K562 (cell line): ENCODE measurements at regions not wholly inside any gene's neighbourhood (a gene's known extent, or its start where the extent isn't known, plus 50 kb on each side); places are given as distances from the start of the nearest gene placed in this dataset.

Experiments used
- ATAC-seq: fragments of 200-7000 bp; cut with Tn5 transposase; 3 replicates; pipeline ENCODE4 v1.9.1; 2020; ENCODE audit warnings: moderate library complexity
- BruUV-seq: library from RNA; stranded (reverse); fragments of 400-500 nt; replicated peaks from 2 replicates; lab custom pipeline; 2021; lab: Mats Ljungman, UMichigan
- CTCF ChIA-PET: fragments of 300-600 bp; formaldehyde crosslinking; extraction: SDS; loops from one replicate; lab custom pipeline; 2021; ENCODE audit warnings: low intra/inter-chr PET ratio; lab: Yijun Ruan, JAX
- POLR2A ChIA-PET: fragments of 300-600, 350-650 bp; sonication (Branson Sonifier 250); formaldehyde crosslinking; extraction: SDS; loops from one replicate; lab custom pipeline; 2021; ENCODE audit warnings: antibody characterized with exemption, inconsistent platforms; lab: Yijun Ruan, JAX
- DNase-seq, 4 experiments: peaks; one replicate each; pipeline versions ENCODE4 v3.0.0 to v3.0.0-alpha.2; 2011 to 2018; ENCODE audit warnings: low spot score in 3 of 4, mixed read lengths in 3 of 4; ENCODE audit errors: extremely low read depth in 1 of 4
- FAIRE-seq: peaks from 2 replicates; lab custom pipeline; 2011; peaks lifted over from hg19 to GRCh38; lab: Jason Lieb, UNC
- H2AFZ ChIP-seq: 2 replicates; pipeline ENCODE4 v1.6.0; 2011; ENCODE audit warnings: low read depth, low read length, control low read depth, inconsistent platforms
- H3K27ac ChIP-seq: fragments of 200-600 bp; 3 replicates; pipeline ENCODE4 v1.8.0; 2011; ENCODE audit warnings: low read depth, mild to moderate bottlenecking, control low read depth, inconsistent platforms, low read length, moderate library complexity, mixed read lengths; ENCODE audit errors: extremely low read depth
- H3K27me3 ChIP-seq, 2 experiments: fragments of 300-600 bp in 1 of 2; 2 replicates in 1 of 2; 3 replicates in 1 of 2; pipeline versions ENCODE4 v1.6.0 to v1.8.0; 2011; ENCODE audit warnings: inconsistent platforms in 2 of 2, low read length in 2 of 2, mild to moderate bottlenecking in 1 of 2, mixed read lengths in 1 of 2, moderate library complexity in 1 of 2; ENCODE audit not compliant: control insufficient read depth in 2 of 2, insufficient read depth in 2 of 2
- H3K36me3 ChIP-seq: fragments of 300-600 bp; 3 replicates; pipeline ENCODE4 v1.8.0; 2011; ENCODE audit warnings: mild to moderate bottlenecking, low read length, inconsistent platforms; ENCODE audit not compliant: control insufficient read depth, insufficient read depth
- H3K4me1 ChIP-seq, 2 experiments: fragments of 200-600 bp in 1 of 2; replicated peaks in 1 of 2; 2 replicates in 1 of 2; 3 replicates in 1 of 2; pipeline versions ENCODE4 v1.5.1 to v1.8.0; 2011; ENCODE audit warnings: inconsistent platforms in 2 of 2, low read length in 2 of 2, mild to moderate bottlenecking in 1 of 2, mixed read lengths in 1 of 2, moderate library complexity in 1 of 2; ENCODE audit not compliant: control insufficient read depth in 2 of 2, insufficient read depth in 2 of 2
- H3K4me2 ChIP-seq: 2 replicates; pipeline ENCODE4 v1.6.1; 2011; ENCODE audit warnings: low read length, control low read depth, inconsistent platforms, mixed read lengths; ENCODE audit not compliant: insufficient read depth
- H3K4me3 ChIP-seq: fragments of 200-600 bp; sonication (generic), shearing (Covaris generic); 2 replicates; pipeline ENCODE4 v1.5.1; 2016; ENCODE audit warnings: control low read depth, inconsistent platforms
- H3K79me2 ChIP-seq: fragments of 200-600 bp; 3 replicates; pipeline ENCODE4 v1.8.0; 2011; ENCODE audit warnings: low read length, inconsistent platforms; ENCODE audit not compliant: control insufficient read depth, insufficient read depth
- H3K9ac ChIP-seq, 2 experiments: 2 replicates each; pipeline versions ENCODE4 v1.6.0 to v1.6.1; 2011; ENCODE audit warnings: low read depth in 2 of 2, low read length in 2 of 2, control low read depth in 1 of 2, inconsistent platforms in 1 of 2, mild to moderate bottlenecking in 1 of 2, mixed read lengths in 1 of 2; ENCODE audit not compliant: insufficient read depth in 1 of 2
- H3K9me1 ChIP-seq: one replicate; pipeline ENCODE4 v1.6.0; 2011; ENCODE audit warnings: inconsistent platforms, mild to moderate bottlenecking, low read length, moderate library complexity; ENCODE audit not compliant: control insufficient read depth, insufficient read depth
- H3K9me3 ChIP-seq: replicated peaks from 2 replicates; pipeline ENCODE4 v1.5.1; 2011; ENCODE audit warnings: low read depth, low read length, inconsistent platforms; ENCODE audit not compliant: control insufficient read depth, insufficient read depth
- H4K20me1 ChIP-seq: replicated peaks from 2 replicates; pipeline ENCODE4 v1.6.1; 2011; ENCODE audit warnings: low read length, inconsistent platforms, mixed read lengths; ENCODE audit not compliant: control insufficient read depth, insufficient read depth
- CBFA2T2 ChIP-seq: fragments of 450-650 bp; conservative IDR thresholded peaks from 2 replicates; pipeline ENCODE4 v1.6.1; 2017; ENCODE audit warnings: mild to moderate bottlenecking
- CBFA2T3 ChIP-seq: fragments of 450-650 bp; IDR thresholded peaks from 2 replicates; pipeline ENCODE4 v1.6.1; 2017
- CBX8 ChIP-seq: fragments of 200-600 bp; sonication (generic); IDR thresholded peaks from 2 replicates; pipeline ENCODE4 v1.6.1; 2012; ENCODE audit warnings: borderline replicate concordance, mixed run types, low read depth, mild to moderate bottlenecking, moderate library complexity, mixed read lengths, low read length, control low read depth, inconsistent platforms; ENCODE audit not compliant: poor library complexity, severe bottlenecking; ENCODE audit errors: extremely low read depth
- GABPB1 ChIP-seq: sonication (generic); formaldehyde crosslinking; IDR thresholded peaks from 2 replicates; pipeline ENCODE4 v1.8.0; 2022; ENCODE audit warnings: mild to moderate bottlenecking, missing genetic modification reagents
- KDM1A ChIP-seq, 2 experiments: fragments of 450-650 bp; IDR thresholded peaks; 2 replicates each; pipeline ENCODE4 v1.6.1; 2016; ENCODE audit warnings: mild to moderate bottlenecking in 2 of 2
- MCM5 ChIP-seq: fragments of 450-650 bp; IDR thresholded peaks from 2 replicates; pipeline ENCODE4 v1.6.1; 2016; ENCODE audit warnings: low read depth
- MEIS2 ChIP-seq: fragments of 450-650 bp; IDR thresholded peaks from 2 replicates; pipeline ENCODE4 v1.6.1; 2014; ENCODE audit warnings: mild to moderate bottlenecking; ENCODE audit not compliant: partially characterized antibody
- MITF ChIP-seq: IDR thresholded peaks from 2 replicates; pipeline ENCODE4 v1.6.1; 2014; ENCODE audit warnings: antibody characterized with exemption
- NR2C1 ChIP-seq, 2 experiments: fragments of 450-650 bp; IDR thresholded peaks; 2 replicates each; pipeline ENCODE4 v1.6.1; 2017; ENCODE audit warnings: mild to moderate bottlenecking in 2 of 2, antibody characterized with exemption in 1 of 2, inconsistent platforms in 1 of 2, missing compliant biosample characterization in 1 of 2, missing genetic modification characterization in 1 of 2
- NR2C2 ChIP-seq, 2 experiments: fragments of 200-800 bp in 1 of 2; sonication (Bioruptor generic) in 1 of 2; sonication (generic) in 1 of 2; formaldehyde crosslinking in 1 of 2; IDR thresholded peaks; 2 replicates each; pipeline versions ENCODE4 v1.6.1 to v1.8.0; 2016 to 2022; ENCODE audit warnings: mild to moderate bottlenecking in 1 of 2, missing compliant biosample characterization in 1 of 2, missing genetic modification characterization in 1 of 2, missing genetic modification reagents in 1 of 2
- RCOR1 ChIP-seq, 2 experiments: IDR thresholded peaks; 2 replicates each; pipeline ENCODE4 v1.6.1; 2012; ENCODE audit warnings: low read depth in 2 of 2, low read length in 2 of 2, borderline replicate concordance in 1 of 2, improper control_type of control experiment in 1 of 2
- SMARCE1 ChIP-seq: fragments of 450-650 bp; IDR thresholded peaks from 2 replicates; pipeline ENCODE4 v1.7.1; 2016; ENCODE audit warnings: mild to moderate bottlenecking
- TCF3 ChIP-seq: sonication (generic); formaldehyde crosslinking; IDR thresholded peaks from 2 replicates; pipeline ENCODE4 v1.4.0; 2020; ENCODE audit warnings: mild to moderate bottlenecking, missing genetic modification reagents
- ZNF3 ChIP-seq: fragments of 250-450 bp; sonication (Bioruptor Pico); IDR thresholded peaks from 2 replicates; pipeline ENCODE4 v1.5.0; 2021; ENCODE audit warnings: mild to moderate bottlenecking, moderate library complexity
- ZNF354B ChIP-seq: fragments of 250-450 bp; sonication (Bioruptor Pico); IDR thresholded peaks from 2 replicates; pipeline ENCODE4 v1.4.0; 2020
- WGBS: fragments of 100-300 bp; shearing (Covaris generic); methylation state at CpG from one replicate; pipeline ENCODE4 v1.1.6; 2016; ENCODE audit warnings: low coverage, mixed read lengths; ENCODE audit not compliant: insufficient coverage; ENCODE audit errors: missing lambda C conversion rate; 5-methylcytosine and 5-hydroxymethylcytosine counted together
- in situ Hi-C: fragments of 300-500 bp; cut with MboI; formaldehyde crosslinking; loops from 4 replicates; pipeline ENCODE4 v1.15.0; 2018; ENCODE audit warnings: inconsistent platforms, mixed read lengths
- intact Hi-C: fragments of 100-400 bp; cut with micrococcal nuclease; formaldehyde crosslinking; loops from 2 replicates; pipeline ENCODE4 v1.14.2; 2022
- TF ChIP-seq, protein P1 (sequence below), 2 experiments: IDR thresholded peaks in 1 of 2; conservative IDR thresholded peaks in 1 of 2; 2 replicates each; pipeline ENCODE4 v1.6.1; 2016; ENCODE audit warnings: low read depth in 2 of 2, mild to moderate bottlenecking in 1 of 2, missing compliant biosample characterization in 1 of 2, missing genetic modification characterization in 1 of 2, moderate library complexity in 1 of 2

DNA sequence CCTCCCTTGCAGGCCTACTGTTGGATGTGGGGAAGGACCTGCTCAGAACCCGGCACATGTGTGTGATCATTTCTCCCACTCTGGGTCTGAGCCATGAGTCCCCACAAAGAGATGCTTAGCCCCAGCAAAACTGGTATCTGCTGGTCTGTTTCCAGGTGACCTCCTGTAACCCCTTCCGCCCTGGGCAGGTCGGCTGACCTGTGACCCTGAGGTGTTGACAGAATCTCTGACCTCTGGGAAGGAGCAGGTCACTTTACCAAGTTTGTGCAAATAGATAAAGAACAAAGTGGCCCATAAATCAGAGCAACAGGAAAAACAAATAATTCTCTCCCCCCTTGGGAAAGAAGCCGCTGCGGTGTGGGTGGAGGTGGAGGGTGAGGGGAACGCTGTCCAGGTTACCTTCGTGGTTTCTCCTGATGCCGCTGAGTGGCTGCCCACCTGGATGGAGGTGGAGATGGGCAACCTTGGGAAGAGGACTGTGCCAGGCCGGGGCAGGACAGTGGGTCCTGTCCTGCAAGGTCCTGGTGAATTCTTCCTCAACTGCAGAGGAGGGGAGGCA is 174.0 kb upstream of the MYCN start:
- no peak overlapping the region for H3K4me2 ChIP-seq
- CTCF ChIA-PET: no interaction called here
- H3K4me1 ChIP-seq: peaks cover 0 to 2% of the 10 kb centered on the region in 2 experiments; a peak in 2 of 5 replicates
- H3K79me2 ChIP-seq: no peaks in the 10 kb centered on the region
- ATAC-seq: no peak; the same call in 2 of the 3 replicates
- H3K9me1 ChIP-seq: no peaks in the 10 kb centered on the region
- no peak overlapping the region for H3K27ac ChIP-seq
- DNase-seq: peak in 2 of 4 experiments; percentile 15 to 24
- H4K20me1 ChIP-seq: peaks cover 4% of the 10 kb centered on the region; the same call in 1 of the 2 replicates
- H3K9me3 ChIP-seq: no peaks in the 10 kb centered on the region
- H3K9ac ChIP-seq: no peak overlapping the region
- no peak overlapping the region for H2AFZ ChIP-seq
- H3K27me3 ChIP-seq: peaks cover 15 to 69% of the 10 kb centered on the region in 2 experiments; a peak in 4 of 5 replicates
- in situ Hi-C loops (no loop called here), intact Hi-C loops (no loop called here)
- H3K4me3 ChIP-seq: no peak overlapping the region
- TF ChIP-seq NR2C1 (IDR thresholded peaks at IDR 0.05) (peak; percentile 65), NR2C1 (tag; IDR thresholded peaks at IDR 0.05) (peak; percentile 91), RCOR1 (IDR thresholded peaks at IDR 0.05; ENCODE audit: borderline replicate concordance in 1 of 2, low read depth in 2 of 2, low read length in 2 of 2) (peak in 1 of 2 experiments; percentile 77; a peak in 1 of 4 replicates), TCF3 (CRISPR knock-in tag) (peak; percentile 40), ZNF3 (CRISPR knock-in tag) (no peak), GABPB1 (CRISPR knock-in tag) (no peak), SMARCE1 (no peak), KDM1A (IDR thresholded peaks at IDR 0.05) (peak; percentile 79 to 81), CBX8 (no peak), CBFA2T3 (peak; percentile 46; the same call in 1 of the 2 replicates), MCM5 (no peak), NR2C2 (CRISPR knock-in tag; IDR thresholded peaks at IDR 0.05) (no peak), NR2C2 (tag; IDR thresholded peaks at IDR 0.05) (peak; percentile 80), MEIS2 (peak; percentile 76), MITF (no peak), CBFA2T2 (0 out of 2 replicates have a peak, but pooled peaks have one; percentile 28), ZNF354B (no peak)
- TF ChIP-seq, protein P1, sequence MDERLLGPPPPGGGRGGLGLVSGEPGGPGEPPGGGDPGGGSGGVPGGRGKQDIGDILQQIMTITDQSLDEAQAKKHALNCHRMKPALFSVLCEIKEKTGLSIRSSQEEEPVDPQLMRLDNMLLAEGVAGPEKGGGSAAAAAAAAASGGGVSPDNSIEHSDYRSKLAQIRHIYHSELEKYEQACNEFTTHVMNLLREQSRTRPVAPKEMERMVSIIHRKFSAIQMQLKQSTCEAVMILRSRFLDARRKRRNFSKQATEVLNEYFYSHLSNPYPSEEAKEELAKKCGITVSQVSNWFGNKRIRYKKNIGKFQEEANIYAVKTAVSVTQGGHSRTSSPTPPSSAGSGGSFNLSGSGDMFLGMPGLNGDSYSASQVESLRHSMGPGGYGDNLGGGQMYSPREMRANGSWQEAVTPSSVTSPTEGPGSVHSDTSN (CRISPR knock-in tag; IDR thresholded peaks at IDR 0.05; ENCODE audit: low read depth): no peak
- TF ChIP-seq, protein P1 (tag; conservative IDR thresholded peaks at IDR 0.05; ENCODE audit: low read depth): peak; percentile 70
- FAIRE-seq: peak; percentile 51
- POLR2A ChIA-PET: no interaction called here
- 0% methylated on average over 8 of the region's 9 CpGs for WGBS
- no TSS peak for BruUV-seq
- no peaks in the 10 kb centered on the region for H3K36me3 ChIP-seq
